ENCODE measurements at regions not wholly inside any gene's neighbourhood (a gene's known extent, or its start where the extent isn't known, plus 50 kb on each side); places are given as distances from the start of the nearest gene placed in this dataset.

DNA sequence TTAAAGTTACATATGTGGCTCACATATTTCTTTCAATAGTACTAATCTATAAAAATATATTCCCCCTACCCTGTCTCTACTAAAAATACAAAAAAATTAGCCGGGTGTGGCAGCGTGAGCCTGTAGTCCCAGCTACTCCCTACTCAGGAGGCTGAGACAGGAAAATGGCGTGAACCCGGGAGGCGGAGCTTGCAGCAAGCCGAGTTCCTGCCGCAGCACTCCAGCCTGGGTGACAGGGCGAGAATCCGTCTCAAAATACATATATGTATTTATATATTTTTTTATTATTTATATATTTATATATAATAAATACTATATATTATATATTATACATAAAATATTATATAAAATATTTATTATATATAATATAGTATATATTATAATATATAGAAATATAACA, 69.7 kb upstream of the GRM3 start:
- TF ChIP-seq EZH2 (IDR thresholded peaks at IDR 0.05; ENCODE audit: low read length) = no peak
- TF ChIP-seq, protein P1, sequence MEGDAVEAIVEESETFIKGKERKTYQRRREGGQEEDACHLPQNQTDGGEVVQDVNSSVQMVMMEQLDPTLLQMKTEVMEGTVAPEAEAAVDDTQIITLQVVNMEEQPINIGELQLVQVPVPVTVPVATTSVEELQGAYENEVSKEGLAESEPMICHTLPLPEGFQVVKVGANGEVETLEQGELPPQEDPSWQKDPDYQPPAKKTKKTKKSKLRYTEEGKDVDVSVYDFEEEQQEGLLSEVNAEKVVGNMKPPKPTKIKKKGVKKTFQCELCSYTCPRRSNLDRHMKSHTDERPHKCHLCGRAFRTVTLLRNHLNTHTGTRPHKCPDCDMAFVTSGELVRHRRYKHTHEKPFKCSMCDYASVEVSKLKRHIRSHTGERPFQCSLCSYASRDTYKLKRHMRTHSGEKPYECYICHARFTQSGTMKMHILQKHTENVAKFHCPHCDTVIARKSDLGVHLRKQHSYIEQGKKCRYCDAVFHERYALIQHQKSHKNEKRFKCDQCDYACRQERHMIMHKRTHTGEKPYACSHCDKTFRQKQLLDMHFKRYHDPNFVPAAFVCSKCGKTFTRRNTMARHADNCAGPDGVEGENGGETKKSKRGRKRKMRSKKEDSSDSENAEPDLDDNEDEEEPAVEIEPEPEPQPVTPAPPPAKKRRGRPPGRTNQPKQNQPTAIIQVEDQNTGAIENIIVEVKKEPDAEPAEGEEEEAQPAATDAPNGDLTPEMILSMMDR (optimal IDR thresholded peaks at IDR 0.05 in 1 of 3, IDR thresholded peaks at IDR 0.05 in 1 of 3, conservative IDR thresholded peaks at IDR 0.05 in 1 of 3; ENCODE audit: extremely low read depth in 1 of 3, insufficient read depth in 2 of 3, low read length in 3 of 3) = no peak

Measured in keratinocyte (primary cell).